ENCODE measurements at regions not wholly inside any gene's neighbourhood (a gene's known extent, or its start where the extent isn't known, plus 50 kb on each side); places are given as distances from the start of the nearest gene placed in this dataset.

GRCh38 chr13:86095351-86095750 lies 296.1 kb upstream of the SLITRK6 start:
- H3K36me3 ChIP-seq (ENCODE audit: control insufficient read depth, insufficient read depth, low read length), result no peaks in the 10 kb centered on the region
- no peaks in the 10 kb centered on the region for H3K27me3 ChIP-seq (ENCODE audit: control insufficient read depth, insufficient read depth, low read length)
- no peaks in the 10 kb centered on the region for H3K79me2 ChIP-seq
- no peak overlapping the region for H3K27ac ChIP-seq
- H3K9ac ChIP-seq, result no peak overlapping the region
- no peak overlapping the region for H3K4me3 ChIP-seq (ENCODE audit: low read depth, low read length)
- TF ChIP-seq CTCF (IDR thresholded peaks at IDR 0.05), result no peak
- no peak overlapping the region for H2AFZ ChIP-seq
- H3K9me3 ChIP-seq (ENCODE audit: control insufficient read depth, low read length), result no peaks in the 10 kb centered on the region
- no peak overlapping the region for H3K4me2 ChIP-seq (ENCODE audit: low read length)
- no peaks in the 10 kb centered on the region for H3K4me1 ChIP-seq

- Histone ChIP-seq H3K27me3 (ENCODE audit: control insufficient read depth, insufficient read depth, low read length) (no peaks in the 10 kb centered on the region), H3K4me3 (ENCODE audit: low read depth, low read length) (no peak overlapping the region), H3K4me1 (no peaks in the 10 kb centered on the region), H3K79me2 (no peaks in the 10 kb centered on the region), H3K9ac (no peak overlapping the region), H3K27ac (no peak overlapping the region), H3K9me3 (ENCODE audit: control insufficient read depth, low read length) (no peaks in the 10 kb centered on the region), H3K36me3 (ENCODE audit: control insufficient read depth, insufficient read depth, low read length) (no peaks in the 10 kb centered on the region), H3K4me2 (ENCODE audit: low read length) (no peak overlapping the region), H2AFZ (no peak overlapping the region)
- no peak for TF ChIP-seq CTCF (IDR thresholded peaks at IDR 0.05)
These were observed 291.0 kb upstream of the SLITRK6 start for GRCh38 chr13:86090181-86090580.

- Histone ChIP-seq H3K9ac (no peak overlapping the region), H3K9me3 (ENCODE audit: control insufficient read depth, low read length) (no peaks in the 10 kb centered on the region), H3K4me3 (ENCODE audit: low read depth, low read length) (no peak overlapping the region), H3K4me1 (no peaks in the 10 kb centered on the region), H3K4me2 (ENCODE audit: low read length) (no peak overlapping the region), H2AFZ (no peak overlapping the region), H3K36me3 (ENCODE audit: control insufficient read depth, insufficient read depth, low read length) (no peaks in the 10 kb centered on the region), H3K27ac (no peak overlapping the region), H3K27me3 (ENCODE audit: control insufficient read depth, insufficient read depth, low read length) (no peaks in the 10 kb centered on the region), H3K79me2 (no peaks in the 10 kb centered on the region)
- TF ChIP-seq CTCF (IDR thresholded peaks at IDR 0.05), result no peak
These were observed 288.0 kb upstream of the SLITRK6 start for GRCh38 chr13:86087244-86087643.

GRCh38 chr13:86085890-86086289 lies 286.7 kb upstream of the SLITRK6 start:
- H3K36me3 ChIP-seq (ENCODE audit: control insufficient read depth, insufficient read depth, low read length), result no peaks in the 10 kb centered on the region
- H3K4me1 ChIP-seq, result no peaks in the 10 kb centered on the region
- H3K4me2 ChIP-seq (ENCODE audit: low read length), result no peak overlapping the region
- no peak for TF ChIP-seq CTCF (IDR thresholded peaks at IDR 0.05)
- no peak overlapping the region for H3K4me3 ChIP-seq (ENCODE audit: low read depth, low read length)
- H3K79me2 ChIP-seq, result no peaks in the 10 kb centered on the region
- no peak overlapping the region for H3K27ac ChIP-seq
- H3K9me3 ChIP-seq (ENCODE audit: control insufficient read depth, low read length), result no peaks in the 10 kb centered on the region
- H2AFZ ChIP-seq, result no peak overlapping the region
- no peak overlapping the region for H3K9ac ChIP-seq
- no peaks in the 10 kb centered on the region for H3K27me3 ChIP-seq (ENCODE audit: control insufficient read depth, insufficient read depth, low read length)

GRCh38 chr13:86082121-86082520 lies 282.9 kb upstream of the SLITRK6 start:
- H3K27ac ChIP-seq, result no peak overlapping the region
- H3K27me3 ChIP-seq (ENCODE audit: control insufficient read depth, insufficient read depth, low read length), result no peaks in the 10 kb centered on the region
- H3K9me3 ChIP-seq (ENCODE audit: control insufficient read depth, low read length), result no peaks in the 10 kb centered on the region
- no peak overlapping the region for H3K4me2 ChIP-seq (ENCODE audit: low read length)
- H3K4me3 ChIP-seq (ENCODE audit: low read depth, low read length), result no peak overlapping the region
- TF ChIP-seq CTCF (IDR thresholded peaks at IDR 0.05), result no peak
- H3K4me1 ChIP-seq, result no peaks in the 10 kb centered on the region
- no peaks in the 10 kb centered on the region for H3K36me3 ChIP-seq (ENCODE audit: control insufficient read depth, insufficient read depth, low read length)
- H3K79me2 ChIP-seq, result no peaks in the 10 kb centered on the region
- H3K9ac ChIP-seq, result no peak overlapping the region
- H2AFZ ChIP-seq, result no peak overlapping the region
